T-cell (primary cell): ENCODE measurements at regions not wholly inside any gene's neighbourhood (a gene's known extent, or its start where the extent isn't known, plus 50 kb on each side); places are given as distances from the start of the nearest gene placed in this dataset.

Experiments used
- ATAC-seq, 4 experiments: fragments of 200-7000 bp in 3 of 4; fragments of 150-1000 bp in 1 of 4; cut with Tn5 transposase; replicated peaks in 1 of 4; 1 replicate in 3 of 4; 2 replicates in 1 of 4; pipeline ENCODE4 v1.10.0; 2021; ENCODE audit warnings: moderate library complexity in 3 of 4, mild to moderate bottlenecking in 2 of 4, moderate number of reproducible peaks in 1 of 4
- CTCF ChIA-PET, 2 donors: fragments of 300-600 bp; sonication (Branson Sonifier 250); formaldehyde crosslinking; loops; one replicate each; lab custom pipeline; 2022; ENCODE audit warnings: antibody characterized with exemption in 2 of 2; lab: Charles Lee
- POLR2A ChIA-PET, 2 donors: fragments of 300-600 bp; sonication (Branson Sonifier 250); formaldehyde crosslinking; loops; one replicate each; lab custom pipeline; 2022; ENCODE audit warnings: antibody characterized with exemption in 2 of 2; lab: Charles Lee
- DNase-seq, 35 experiments: peaks; one replicate each; pipeline versions ENCODE4 v3.0.0 to v3.0.0-alpha.2; 2013 to 2023
- H3K27ac ChIP-seq: one replicate; pipeline ENCODE4 v1.5.1; 2013; ENCODE audit warnings: low read length
- H3K27me3 ChIP-seq, 2 experiments: replicated peaks in 1 of 2; 1 replicate in 1 of 2; 2 replicates in 1 of 2; pipeline versions ENCODE4 v1.6.1 to v1.7.0; 2013; ENCODE audit warnings: low read length in 1 of 2, mixed read lengths in 1 of 2; ENCODE audit not compliant: control insufficient read depth in 2 of 2, insufficient read depth in 2 of 2; ENCODE audit errors: extremely low read depth in 1 of 2
- H3K36me3 ChIP-seq, 2 donors: 1 replicate in 1 of 2; 2 replicates in 1 of 2; pipeline versions ENCODE4 v1.6.1 to v1.7.0; 2013; ENCODE audit warnings: low read length in 1 of 2; ENCODE audit not compliant: control insufficient read depth in 2 of 2, insufficient read depth in 1 of 2; ENCODE audit errors: extremely low read depth in 1 of 2
- H3K4me1 ChIP-seq, 2 experiments: 1 replicate in 1 of 2; 2 replicates in 1 of 2; pipeline versions ENCODE4 v1.6.1 to v1.7.0; 2013; ENCODE audit warnings: low read length in 2 of 2, mixed read lengths in 1 of 2; ENCODE audit not compliant: insufficient read depth in 2 of 2, control insufficient read depth in 1 of 2; ENCODE audit errors: extremely low read depth in 1 of 2
- H3K4me3 ChIP-seq, 2 donors: 1 replicate in 1 of 2; 2 replicates in 1 of 2; pipeline versions ENCODE4 v1.5.1 to v1.7.0; 2013; ENCODE audit warnings: mild to moderate bottlenecking in 2 of 2, low read length in 1 of 2, moderate library complexity in 1 of 2; ENCODE audit not compliant: control insufficient read depth in 1 of 2; ENCODE audit errors: extremely low read depth in 1 of 2
- H3K9me3 ChIP-seq: 2 replicates; pipeline ENCODE4 v1.7.0; 2013
- H3K27ac Mint-ChIP-seq, 2 donors: one replicate each; pipeline ENCODE4 v1.8.0; 2020 to 2021; ENCODE audit warnings: mild to moderate bottlenecking in 2 of 2, mixed read lengths in 2 of 2
- H3K27me3 Mint-ChIP-seq, 2 donors: one replicate each; pipeline ENCODE4 v1.8.0; 2021 to 2022; ENCODE audit warnings: mixed read lengths in 2 of 2
- H3K36me3 Mint-ChIP-seq: one replicate; pipeline ENCODE4 v1.8.0; 2021; ENCODE audit warnings: mixed read lengths
- H3K4me1 Mint-ChIP-seq, 3 donors: one replicate each; pipeline ENCODE4 v1.8.0; 2020 to 2022; ENCODE audit warnings: mixed read lengths in 3 of 3, mild to moderate bottlenecking in 1 of 3
- H3K4me3 Mint-ChIP-seq, 3 donors: one replicate each; pipeline ENCODE4 v1.8.0; 2020 to 2022; ENCODE audit warnings: mild to moderate bottlenecking in 3 of 3, mixed read lengths in 3 of 3, moderate library complexity in 3 of 3
- H3K9me3 Mint-ChIP-seq, 3 donors: one replicate each; pipeline ENCODE4 v1.8.0; 2020 to 2022; ENCODE audit warnings: mixed read lengths in 3 of 3
- WGBS: methylation state at CpG from one replicate; pipeline ENCODE4 v1.1.5; 2013; ENCODE audit warnings: missing lambda C conversion rate; ENCODE audit not compliant: insufficient coverage; 5-methylcytosine and 5-hydroxymethylcytosine counted together

DNA sequence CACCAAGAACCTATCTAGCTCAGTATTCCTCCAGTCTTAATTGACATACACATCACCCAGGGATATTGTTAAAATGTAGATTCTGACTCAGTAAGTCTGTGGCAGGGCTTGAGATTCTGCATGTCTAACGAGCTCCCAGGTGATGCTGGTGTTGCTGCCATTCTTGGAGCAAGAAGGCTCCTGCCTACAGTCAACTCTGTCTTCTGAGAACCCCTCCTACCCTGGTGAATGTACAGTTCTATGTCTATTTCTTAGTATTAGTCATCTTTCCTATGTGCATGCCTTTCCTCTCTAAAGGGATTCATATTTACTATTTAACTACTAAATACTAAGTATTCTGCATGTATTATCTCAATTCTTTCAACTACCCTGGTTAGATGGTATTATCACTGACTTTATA is 268.7 kb downstream of the EDEM1 start:
- Histone ChIP-seq H3K27me3 (no peaks in the 10 kb centered on the region), H3K4me3 (no peak overlapping the region), H3K4me1 (no peaks in the 10 kb centered on the region), H3K36me3 (no peaks in the 10 kb centered on the region), H3K27ac (no peak overlapping the region), H3K9me3 (no peaks in the 10 kb centered on the region)
- ChIA-PET POLR2A (no interaction called here), CTCF (no interaction called here)
- no peak overlapping the region for H3K4me3 Mint-ChIP-seq
- no peaks in the 10 kb centered on the region for H3K9me3 Mint-ChIP-seq
- H3K27me3 Mint-ChIP-seq: peaks cover 4 to 17% of the 10 kb centered on the region in 2 donors
- DNase-seq (no peak), ATAC-seq (no peak)
- no peaks in the 10 kb centered on the region for H3K4me1 Mint-ChIP-seq
- no CpG with 5 or more reads among the region's 1 CpG for WGBS
- H3K36me3 Mint-ChIP-seq: no peaks in the 10 kb centered on the region
- no peak overlapping the region for H3K27ac Mint-ChIP-seq

DNA sequence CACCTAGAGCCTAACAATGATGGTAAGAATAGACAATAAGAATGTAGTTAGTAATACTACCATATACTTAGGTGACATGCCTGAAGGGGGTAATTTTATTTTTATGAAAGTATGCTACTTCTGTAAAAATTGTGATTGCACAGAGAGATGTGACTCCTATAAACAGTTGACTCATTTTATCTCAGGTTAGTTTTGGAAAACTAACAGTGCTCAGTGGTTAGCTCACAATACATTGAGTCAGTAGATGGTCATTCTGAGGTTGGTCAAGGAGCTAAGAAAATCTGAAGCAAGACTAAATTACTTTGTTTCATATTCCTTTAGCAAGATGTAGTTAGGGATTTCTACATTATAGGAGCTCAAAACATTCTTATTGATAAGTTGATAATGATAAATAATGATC is 271.0 kb downstream of the EDEM1 start:
- Histone ChIP-seq H3K4me3 (no peak overlapping the region), H3K27ac (no peak overlapping the region), H3K9me3 (no peaks in the 10 kb centered on the region), H3K36me3 (no peaks in the 10 kb centered on the region), H3K4me1 (no peaks in the 10 kb centered on the region), H3K27me3 (no peaks in the 10 kb centered on the region)
- no peak overlapping the region for H3K4me3 Mint-ChIP-seq
- CTCF ChIA-PET: no interaction called here
- H3K4me1 Mint-ChIP-seq: no peaks in the 10 kb centered on the region
- peaks cover 4 to 19% of the 10 kb centered on the region in 2 donors for H3K27me3 Mint-ChIP-seq
- ATAC-seq: no peak
- H3K36me3 Mint-ChIP-seq: no peaks in the 10 kb centered on the region
- no peaks in the 10 kb centered on the region for H3K9me3 Mint-ChIP-seq
- DNase-seq: no peak
- H3K27ac Mint-ChIP-seq: no peak overlapping the region
- POLR2A ChIA-PET: no interaction called here

DNA sequence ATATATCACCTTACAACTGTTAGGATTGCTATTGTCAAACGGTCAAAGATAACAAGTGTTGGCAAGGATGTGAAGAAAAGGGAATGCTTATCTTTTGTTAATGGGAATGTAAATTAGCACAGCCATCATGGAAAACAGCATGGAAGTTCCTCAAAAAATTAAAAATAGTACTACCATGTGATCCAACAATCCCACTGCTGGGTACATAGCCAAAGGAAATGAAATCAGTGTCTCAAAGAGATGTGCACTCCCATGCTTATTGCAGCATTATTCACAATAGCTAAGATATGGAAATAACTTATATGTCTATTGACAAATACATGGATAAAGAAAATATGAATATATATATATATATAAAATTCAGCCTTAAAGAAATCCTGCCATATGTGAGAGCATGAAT is 274.6 kb downstream of the EDEM1 start:
- Mint-ChIP-seq H3K27me3 (peaks cover 5 to 27% of the 10 kb centered on the region in 2 donors), H3K36me3 (no peaks in the 10 kb centered on the region), H3K4me3 (no peak overlapping the region), H3K4me1 (no peaks in the 10 kb centered on the region), H3K9me3 (no peaks in the 10 kb centered on the region), H3K27ac (no peak overlapping the region)
- Histone ChIP-seq H3K36me3 (no peaks in the 10 kb centered on the region), H3K9me3 (no peaks in the 10 kb centered on the region), H3K27me3 (no peaks in the 10 kb centered on the region), H3K4me1 (no peaks in the 10 kb centered on the region), H3K27ac (no peak overlapping the region), H3K4me3 (no peak overlapping the region)
- DNase-seq (no peak), ATAC-seq (no peak)
- ChIA-PET CTCF (no interaction called here), POLR2A (no interaction called here)
- no CpG with 5 or more reads among the region's 1 CpG for WGBS

DNA sequence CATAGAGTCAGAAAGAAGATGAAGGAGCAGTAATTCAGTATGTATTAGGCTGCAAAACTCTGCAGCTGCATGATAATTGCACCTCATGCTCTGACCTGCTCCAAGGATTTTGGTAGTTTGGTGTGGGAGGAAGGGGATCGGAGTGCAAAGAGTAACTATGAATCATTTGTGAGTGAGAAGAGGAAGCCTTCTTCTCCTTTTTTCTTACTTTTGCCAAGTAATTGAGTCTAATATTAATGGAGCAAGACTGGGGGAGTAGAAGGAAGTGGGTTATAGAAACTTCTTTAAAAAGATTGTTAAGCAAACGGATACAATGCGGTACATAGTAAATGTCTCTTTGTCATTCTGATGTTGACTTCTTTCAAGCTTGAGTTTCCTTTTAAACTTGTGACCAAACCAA is 276.5 kb downstream of the EDEM1 start:
- ChIA-PET POLR2A (no interaction called here), CTCF (no interaction called here)
- no peaks in the 10 kb centered on the region for H3K36me3 ChIP-seq
- H3K4me3 ChIP-seq: no peak overlapping the region
- Mint-ChIP-seq H3K9me3 (no peaks in the 10 kb centered on the region), H3K27me3 (peaks cover 5 to 24% of the 10 kb centered on the region in 2 donors), H3K36me3 (no peaks in the 10 kb centered on the region), H3K4me3 (no peak overlapping the region), H3K27ac (no peak overlapping the region), H3K4me1 (no peaks in the 10 kb centered on the region)
- H3K4me1 ChIP-seq: no peaks in the 10 kb centered on the region
- no peaks in the 10 kb centered on the region for H3K9me3 ChIP-seq
- no peak overlapping the region for H3K27ac ChIP-seq
- ATAC-seq: no peak
- DNase-seq: no peak
- no peaks in the 10 kb centered on the region for H3K27me3 ChIP-seq
- 31% methylated on average over 2 of the region's 3 CpGs for WGBS

DNA sequence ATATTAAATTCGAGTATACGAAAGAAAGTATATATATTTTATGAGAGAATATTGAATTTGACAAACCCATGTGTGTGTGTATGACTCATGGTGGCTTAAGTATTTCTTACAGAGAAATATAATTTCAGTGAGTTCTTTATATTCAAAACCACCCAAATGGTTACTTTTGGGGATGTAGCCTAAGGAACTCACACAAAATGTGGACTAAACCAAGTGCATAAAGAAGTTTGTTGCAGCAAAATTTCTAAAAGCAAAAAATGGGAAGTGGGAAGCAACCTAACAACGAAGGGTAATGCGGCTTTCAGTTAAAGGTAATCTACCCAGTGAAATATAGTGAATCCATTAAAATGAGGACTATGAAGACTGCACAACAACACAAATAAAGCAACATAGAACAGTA is 277.1 kb downstream of the EDEM1 start:
- Mint-ChIP-seq H3K27me3 (peaks cover 6 to 23% of the 10 kb centered on the region in 2 donors), H3K27ac (no peak overlapping the region), H3K9me3 (no peaks in the 10 kb centered on the region), H3K4me3 (no peak overlapping the region), H3K36me3 (no peaks in the 10 kb centered on the region), H3K4me1 (no peaks in the 10 kb centered on the region)
- Histone ChIP-seq H3K27ac (no peak overlapping the region), H3K9me3 (no peaks in the 10 kb centered on the region), H3K36me3 (no peaks in the 10 kb centered on the region), H3K27me3 (no peaks in the 10 kb centered on the region), H3K4me3 (no peak overlapping the region), H3K4me1 (no peaks in the 10 kb centered on the region)
- POLR2A ChIA-PET: no interaction called here
- CTCF ChIA-PET: no interaction called here
- DNase-seq: no peak
- no peak for ATAC-seq
- no CpG with 5 or more reads among the region's 4 CpGs for WGBS

DNA sequence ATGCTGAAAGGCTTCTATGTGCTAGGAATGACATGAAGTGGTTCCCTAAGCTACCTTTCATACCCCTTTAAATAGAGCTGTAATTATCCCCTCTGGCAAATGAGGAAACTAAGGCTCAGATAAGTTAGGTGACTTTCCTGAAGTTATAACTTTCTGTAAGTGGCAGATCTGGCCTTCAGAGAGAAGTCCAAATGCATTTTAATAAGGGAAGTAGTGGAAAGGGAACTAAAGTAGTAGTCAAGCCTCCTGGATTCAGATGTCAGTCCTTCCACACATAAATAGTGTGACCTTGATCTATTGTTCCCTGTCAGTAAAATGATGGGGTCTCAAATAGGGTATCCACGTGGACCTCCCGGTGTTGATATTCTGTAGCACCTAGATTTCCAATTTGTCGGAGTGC is 277.7 kb downstream of the EDEM1 start:
- H3K27me3 ChIP-seq: no peaks in the 10 kb centered on the region
- no peak overlapping the region for H3K27ac ChIP-seq
- no peaks in the 10 kb centered on the region for H3K36me3 Mint-ChIP-seq
- no peaks in the 10 kb centered on the region for H3K9me3 ChIP-seq
- no peaks in the 10 kb centered on the region for H3K4me1 Mint-ChIP-seq
- H3K36me3 ChIP-seq: no peaks in the 10 kb centered on the region
- DNase-seq: no peak
- H3K4me3 ChIP-seq: no peak overlapping the region
- ChIA-PET POLR2A (no interaction called here), CTCF (no interaction called here)
- H3K27ac Mint-ChIP-seq: no peak overlapping the region
- no CpG with 5 or more reads among the region's 3 CpGs for WGBS
- H3K27me3 Mint-ChIP-seq: peaks cover 7 to 17% of the 10 kb centered on the region in 2 donors
- no peak for ATAC-seq
- H3K9me3 Mint-ChIP-seq: no peaks in the 10 kb centered on the region
- H3K4me1 ChIP-seq: no peaks in the 10 kb centered on the region
- H3K4me3 Mint-ChIP-seq: no peak overlapping the region

DNA sequence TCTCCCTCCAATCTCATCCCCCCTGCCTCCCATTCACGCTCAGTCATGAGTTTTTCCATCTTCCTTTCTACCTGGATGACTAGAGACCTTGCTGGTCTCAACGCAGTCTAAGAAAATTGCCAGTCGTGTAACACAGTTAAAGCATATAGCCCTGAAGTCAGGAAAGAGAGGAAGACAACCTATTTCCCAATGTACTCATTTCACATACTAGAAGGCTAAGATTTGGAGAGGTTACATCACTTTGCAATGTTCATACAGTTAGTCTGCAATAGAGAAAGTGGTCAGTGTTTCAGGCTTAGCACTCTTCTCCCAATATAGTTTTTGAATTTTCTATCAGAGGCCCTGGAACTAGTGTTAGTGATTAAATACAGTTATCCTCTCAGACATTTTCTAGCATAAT is 278.6 kb downstream of the EDEM1 start:
- Mint-ChIP-seq H3K27me3 (peaks cover 7 to 15% of the 10 kb centered on the region in 2 donors), H3K27ac (no peak overlapping the region), H3K36me3 (no peaks in the 10 kb centered on the region), H3K9me3 (no peaks in the 10 kb centered on the region), H3K4me1 (no peaks in the 10 kb centered on the region), H3K4me3 (no peak overlapping the region)
- DNase-seq (no peak), ATAC-seq (no peak)
- H3K9me3 ChIP-seq: no peaks in the 10 kb centered on the region
- 60% methylated on average over 1 of the region's 3 CpGs for WGBS
- H3K27ac ChIP-seq: no peak overlapping the region
- H3K4me1 ChIP-seq: no peaks in the 10 kb centered on the region
- ChIA-PET CTCF (no interaction called here), POLR2A (no interaction called here)
- H3K36me3 ChIP-seq: no peaks in the 10 kb centered on the region
- H3K27me3 ChIP-seq: no peaks in the 10 kb centered on the region
- H3K4me3 ChIP-seq: no peak overlapping the region
